ENCODE measurements at regions not wholly inside any gene's neighbourhood (a gene's known extent, or its start where the extent isn't known, plus 50 kb on each side); places are given as distances from the start of the nearest gene placed in this dataset.
"Not testable (repeated sequence)": the region's sequence is repeated elsewhere in the genome, so short reads cannot be mapped to it uniquely, and the experiment has no call there.

DNA sequence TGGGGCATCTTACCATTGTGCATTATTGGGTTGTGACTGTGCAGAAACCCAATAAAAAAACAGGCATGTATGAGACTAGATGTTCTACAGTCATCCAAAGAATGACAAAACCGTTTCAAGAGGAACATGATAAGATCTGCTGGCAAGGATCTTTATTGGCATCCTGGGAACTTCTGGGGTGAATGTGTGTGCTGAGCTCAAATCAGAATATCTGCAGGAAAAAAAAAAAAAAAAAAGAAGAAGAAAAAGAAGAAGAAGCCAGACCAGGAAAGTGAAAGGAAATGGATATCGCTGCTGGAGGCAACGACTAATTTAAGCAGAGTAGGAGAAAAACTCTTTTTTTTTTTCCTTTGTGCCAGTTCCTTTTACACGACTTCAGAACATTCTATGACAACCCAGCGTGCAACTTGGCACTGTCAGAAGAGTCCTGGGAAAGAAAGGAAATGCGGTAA is 484.2 kb upstream of the BOD1L1 start:
- DNase-seq (ENCODE audit: low read depth), result no peak

DNA sequence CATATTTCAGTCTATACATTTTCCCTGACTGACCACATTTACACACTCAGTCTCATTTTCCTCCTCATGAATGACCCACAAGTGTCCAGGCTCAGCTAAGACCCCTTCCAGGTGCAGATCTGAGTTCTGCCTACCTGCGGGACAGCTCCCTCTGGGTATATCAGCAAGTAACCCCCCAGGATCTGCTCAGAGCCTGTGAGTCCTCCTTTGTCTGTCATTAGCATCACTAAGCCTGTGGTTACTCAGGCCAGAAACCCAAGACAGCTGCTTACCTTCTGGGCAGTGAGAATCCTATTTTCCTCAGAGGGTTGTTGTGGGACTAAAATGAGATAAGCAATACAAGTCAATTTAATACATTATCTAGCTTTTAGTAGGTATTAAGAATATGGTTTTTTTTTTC is 487.6 kb upstream of the BOD1L1 start:
- no peak for DNase-seq (ENCODE audit: low read depth)

DNA sequence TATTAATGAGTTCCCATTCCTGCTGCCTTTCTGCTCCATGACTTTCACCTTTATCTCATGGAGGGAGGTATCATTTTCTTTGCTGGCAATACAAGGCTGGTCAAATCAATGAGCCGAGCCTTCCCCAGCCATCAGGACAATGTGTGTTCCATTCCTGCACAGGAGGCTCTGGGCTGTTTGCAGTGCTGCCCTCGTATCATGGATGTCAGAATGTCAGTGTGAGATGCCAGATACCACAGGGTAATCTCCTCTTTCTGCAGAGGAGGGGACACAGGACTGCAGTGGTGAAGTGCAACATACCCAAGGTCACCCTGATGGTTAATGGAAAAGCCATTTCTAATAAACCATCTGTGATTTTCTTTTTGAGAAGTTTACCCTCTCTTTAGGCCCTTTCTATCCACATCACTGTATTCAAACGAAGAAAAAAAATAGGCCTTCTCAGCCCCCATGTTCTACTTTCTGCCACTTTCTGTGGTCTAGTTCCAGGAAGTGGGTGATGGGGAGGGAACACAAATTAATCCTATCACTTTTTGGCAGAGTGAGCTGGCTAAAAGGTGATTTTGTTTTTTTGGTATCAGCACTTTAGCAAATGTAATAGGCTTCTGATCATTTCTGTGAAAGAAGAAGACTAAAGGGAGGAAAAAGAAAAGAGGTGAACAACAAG is 490.2 kb upstream of the BOD1L1 start:
- DNase-seq (ENCODE audit: low read depth), result no peak

DNA sequence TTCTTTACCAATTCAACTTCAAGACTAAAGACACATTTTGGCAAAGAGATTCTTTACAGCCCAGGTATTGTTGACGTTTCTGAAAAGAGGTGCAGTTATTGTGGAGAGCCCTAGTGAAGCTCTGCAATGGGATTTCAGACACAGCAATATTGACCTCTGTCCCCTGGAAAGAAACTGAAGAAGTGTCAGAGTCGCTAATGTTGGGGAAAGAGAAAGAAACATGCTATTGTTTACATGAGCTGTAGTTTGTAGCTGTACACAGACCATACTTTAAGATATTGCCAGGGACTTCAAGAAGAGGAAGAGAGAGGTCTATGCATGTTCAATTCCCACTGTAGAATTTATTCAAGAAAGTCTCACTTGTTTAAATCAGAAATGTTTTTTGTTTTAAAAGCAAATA is 497.3 kb upstream of the BOD1L1 start:
- DNase-seq (ENCODE audit: low read depth), result no peak

DNA sequence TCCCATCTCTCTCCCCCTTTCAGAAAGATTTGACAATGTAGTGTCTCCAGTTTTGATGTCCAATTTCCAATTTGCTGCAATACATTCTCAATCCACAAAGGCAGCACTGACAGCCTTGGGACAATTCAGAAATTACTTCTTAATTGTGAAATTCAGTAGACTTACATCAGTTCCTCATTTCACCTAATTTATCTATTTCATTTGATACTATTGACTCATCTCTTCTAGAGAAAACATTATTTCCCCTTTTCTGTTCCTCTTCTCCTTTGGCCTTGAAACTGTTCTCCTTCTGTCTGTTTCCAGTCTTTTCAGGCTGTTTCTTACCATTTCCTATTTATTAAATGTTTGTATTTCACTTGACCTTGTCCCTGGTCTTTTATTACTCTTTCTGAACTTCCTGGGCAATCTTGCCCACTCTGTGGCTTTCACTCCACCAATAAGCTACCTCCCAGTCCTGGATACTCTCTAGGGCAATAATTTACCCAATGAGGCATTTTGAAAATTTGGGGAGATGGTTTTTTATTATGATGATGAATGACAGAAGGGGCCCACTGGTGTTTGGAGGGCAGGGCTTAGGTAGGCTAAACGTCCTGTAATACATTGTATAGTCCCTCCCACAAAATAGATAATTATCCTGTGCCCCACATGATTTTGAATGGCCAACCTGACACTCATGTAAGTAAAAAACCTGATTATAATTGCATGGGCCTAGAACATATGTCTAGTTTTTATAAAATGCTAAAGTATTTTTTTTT is 498.0 kb upstream of the BOD1L1 start:
- DNase-seq (ENCODE audit: low read depth), result no peak

DNA sequence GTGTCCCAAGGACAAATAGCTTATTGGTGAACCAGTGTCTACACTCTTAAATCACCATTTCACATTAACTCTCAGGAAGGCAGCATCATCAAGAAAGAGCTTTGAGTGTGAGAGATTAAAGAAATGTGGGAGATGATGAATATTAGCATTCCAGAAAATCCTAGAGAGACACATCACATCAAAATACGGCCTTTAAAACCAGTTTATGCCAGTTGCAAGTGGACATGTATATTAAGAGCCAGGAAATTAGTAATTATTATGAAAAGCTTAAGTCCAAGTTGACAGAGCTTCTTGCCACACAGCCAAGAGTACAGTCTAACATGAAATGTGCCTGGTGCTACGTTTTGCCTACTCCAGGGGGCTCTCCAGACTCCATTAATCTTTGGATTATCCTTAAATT is 503.0 kb upstream of the BOD1L1 start:
- no peak for DNase-seq (ENCODE audit: low read depth)

DNA sequence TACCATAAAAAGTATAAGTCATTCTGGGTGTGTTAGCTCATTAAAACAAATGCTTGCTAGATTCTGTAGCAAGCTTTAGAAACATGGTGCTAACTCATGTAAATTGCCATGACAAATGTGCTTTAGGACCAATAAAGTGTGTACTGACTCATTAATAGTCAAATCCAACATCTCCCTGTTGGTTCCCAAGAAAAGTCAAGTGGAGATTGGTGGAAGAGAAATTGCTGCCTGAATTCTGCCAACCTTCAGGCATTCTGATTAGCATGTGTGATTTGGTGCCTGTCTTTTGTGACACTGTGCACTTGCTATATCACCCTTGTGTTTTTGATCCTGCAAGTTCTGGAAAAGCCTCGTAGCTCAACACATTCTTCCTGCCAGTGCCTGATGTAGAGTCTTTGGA is 503.8 kb upstream of the BOD1L1 start:
- DNase-seq (ENCODE audit: low read depth), result no peak

DNA sequence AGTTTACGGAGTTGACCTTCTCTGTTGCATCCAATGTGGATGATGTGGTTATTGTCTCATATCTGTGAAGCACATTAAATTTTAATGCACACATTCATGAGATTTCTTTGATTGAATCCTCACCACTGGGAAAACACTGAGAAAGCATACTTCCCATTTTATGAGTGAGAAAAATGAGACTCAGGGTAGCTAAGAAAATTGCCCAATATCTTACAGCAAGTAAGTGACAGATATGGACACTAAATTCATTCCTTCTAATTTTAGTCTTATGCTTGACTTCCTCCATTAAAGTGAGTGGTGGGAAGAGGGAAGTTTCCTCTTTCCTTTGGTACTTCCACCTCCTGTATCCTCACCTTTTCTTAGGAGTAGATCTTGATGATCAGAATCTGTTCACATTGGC is 504.8 kb upstream of the BOD1L1 start:
- DNase-seq (ENCODE audit: low read depth), result no peak

DNA sequence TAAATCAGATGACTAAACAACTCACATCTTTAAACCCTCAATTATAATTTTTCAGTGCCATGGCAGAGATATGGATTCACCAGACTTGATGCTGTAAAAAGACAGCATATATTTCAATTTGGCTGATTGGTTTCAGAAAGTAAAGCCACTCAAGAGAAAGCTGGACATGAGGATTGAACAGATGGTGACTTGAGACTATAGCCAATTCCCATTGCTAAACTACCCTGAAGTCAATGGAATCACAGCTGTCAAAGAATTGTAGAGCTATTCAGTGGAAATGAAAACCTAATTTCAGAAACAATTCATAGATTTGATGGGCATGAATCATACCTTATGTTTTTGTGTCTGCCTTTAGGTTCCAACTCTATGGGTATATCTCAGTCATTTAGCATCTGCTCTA is 510.6 kb upstream of the BOD1L1 start:
- no peak for DNase-seq (ENCODE audit: low read depth)

DNA sequence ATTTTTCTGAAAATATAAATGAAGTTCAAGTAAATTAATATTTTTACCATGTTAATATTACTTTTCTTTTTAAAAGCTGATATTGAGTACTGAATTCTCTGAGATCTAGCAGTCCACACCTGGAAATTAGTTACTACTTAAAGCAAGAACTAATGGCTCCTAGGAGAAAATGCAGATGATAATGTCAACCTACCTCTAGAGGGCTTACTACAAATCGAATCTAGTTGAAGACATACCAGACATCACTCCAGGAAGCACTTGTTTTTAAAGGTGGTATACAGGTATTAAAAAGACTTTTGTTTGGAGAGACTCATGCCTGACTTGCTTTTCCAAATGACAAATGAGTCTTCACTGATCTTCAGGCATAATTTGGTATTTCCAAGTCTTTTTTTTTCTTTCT is 516.4 kb upstream of the BOD1L1 start:
- DNase-seq (ENCODE audit: low read depth), result no peak

DNA sequence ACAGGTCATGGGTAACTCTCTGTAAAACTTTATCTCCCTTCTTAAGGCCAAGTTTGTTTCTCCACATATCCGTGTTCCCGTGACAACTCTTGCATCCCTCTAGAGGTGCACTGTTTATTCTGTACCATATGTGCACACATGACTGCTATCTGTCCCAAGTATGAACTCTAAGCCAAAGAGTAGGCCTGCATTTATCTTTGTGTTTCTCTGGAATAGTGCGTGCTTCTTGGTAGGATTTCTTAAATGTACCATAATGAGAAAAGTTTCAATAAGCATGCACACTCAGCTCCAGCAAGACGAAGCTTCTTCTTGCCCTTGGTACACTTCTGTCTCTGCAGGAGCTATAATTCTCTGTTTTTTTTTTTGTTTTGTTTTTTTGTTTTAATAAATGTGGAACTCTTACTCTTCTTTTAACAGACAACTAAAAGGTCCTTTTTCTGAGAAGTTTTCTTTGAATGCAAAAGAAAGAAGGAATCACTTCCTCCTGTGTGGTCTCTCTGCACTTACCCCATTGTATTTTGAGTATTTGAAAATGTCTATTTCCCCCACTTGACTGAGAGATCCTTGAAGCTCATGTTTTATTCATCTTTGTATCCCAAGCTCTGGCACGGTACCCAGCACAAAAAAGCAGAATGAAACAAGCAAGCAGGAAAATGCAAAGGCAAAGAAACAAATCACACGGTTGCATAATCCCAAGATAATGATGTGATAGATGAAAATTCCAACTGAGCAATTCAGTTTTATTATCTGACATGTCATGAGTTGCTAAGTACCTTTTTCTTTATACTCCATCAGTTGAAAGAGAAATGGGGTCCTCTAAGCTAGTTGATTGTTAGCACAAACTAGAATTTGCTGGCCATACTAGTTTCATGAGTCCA is 521.9 kb upstream of the BOD1L1 start:
- no peak for DNase-seq (ENCODE audit: low read depth)

DNA sequence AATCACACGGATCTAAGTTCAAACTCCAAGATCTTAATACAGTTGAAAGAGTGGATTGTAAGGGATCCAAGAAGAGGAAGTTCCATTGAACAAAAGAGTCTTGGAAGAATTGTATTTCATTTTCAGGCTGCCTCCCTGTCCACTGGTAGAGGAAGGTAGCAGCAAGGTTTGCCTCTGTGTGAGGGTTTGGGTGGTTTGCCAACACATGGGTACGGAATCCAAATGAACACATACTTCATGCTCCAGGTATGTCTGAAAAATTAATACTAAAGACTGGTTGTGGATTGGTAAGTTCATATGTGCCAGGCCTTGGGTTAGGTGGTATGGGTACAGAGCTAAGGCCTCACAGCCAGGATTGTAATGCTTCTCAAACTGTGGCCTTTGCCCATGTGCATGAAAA is 523.6 kb upstream of the BOD1L1 start:
- no peak for DNase-seq (ENCODE audit: low read depth)

DNA sequence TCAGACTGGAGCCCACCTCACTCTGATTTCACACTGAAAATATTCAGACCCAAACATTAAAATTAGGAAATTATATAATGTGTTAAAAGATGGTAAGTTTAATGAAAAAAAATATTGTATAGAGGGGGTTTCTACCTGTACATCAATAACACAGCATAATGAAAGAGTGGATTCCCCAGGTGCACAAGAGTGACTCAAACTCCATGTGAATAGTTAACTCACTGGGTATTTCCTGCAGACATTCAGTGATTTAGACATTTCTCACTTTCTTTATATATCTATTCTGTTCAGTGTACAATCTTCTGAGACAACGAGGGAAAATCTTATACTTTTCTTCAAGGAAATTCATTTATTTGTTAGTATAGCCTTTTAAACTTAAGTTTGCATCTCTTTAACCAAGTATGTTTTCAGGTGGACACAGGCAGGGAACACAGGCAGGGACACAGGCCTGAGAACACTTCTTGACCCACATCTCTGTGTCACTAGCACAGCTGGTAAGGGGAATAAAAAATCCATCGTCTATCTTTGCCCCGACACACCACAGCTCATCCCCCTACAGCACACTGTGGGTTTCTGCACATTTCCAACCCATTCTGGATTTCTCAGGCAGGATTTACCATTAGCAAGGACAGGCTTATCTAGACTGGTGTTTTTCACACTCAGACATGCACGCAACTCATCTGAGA is 525.5 kb upstream of the BOD1L1 start:
- DNase-seq (ENCODE audit: low read depth), result no peak

DNA sequence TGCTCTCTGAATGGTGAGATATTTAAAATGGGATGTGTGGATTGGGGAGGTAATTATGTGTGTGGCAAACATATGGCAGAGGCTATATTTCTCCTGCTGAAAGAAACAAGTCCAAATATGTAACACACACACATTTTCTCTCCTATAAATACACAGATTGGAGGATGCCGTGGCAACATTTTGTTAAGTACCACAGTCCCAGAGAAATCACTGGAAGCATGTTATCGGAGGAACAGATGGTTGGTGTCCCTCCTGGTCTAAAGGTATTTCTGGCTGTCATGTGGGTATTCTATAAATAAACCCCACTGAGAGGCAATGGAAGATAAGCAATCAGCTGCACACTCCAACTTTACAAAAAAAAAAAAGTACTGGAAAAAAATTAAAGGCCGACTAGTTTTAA is 528.3 kb upstream of the BOD1L1 start:
- DNase-seq (ENCODE audit: low read depth), result no peak

DNA sequence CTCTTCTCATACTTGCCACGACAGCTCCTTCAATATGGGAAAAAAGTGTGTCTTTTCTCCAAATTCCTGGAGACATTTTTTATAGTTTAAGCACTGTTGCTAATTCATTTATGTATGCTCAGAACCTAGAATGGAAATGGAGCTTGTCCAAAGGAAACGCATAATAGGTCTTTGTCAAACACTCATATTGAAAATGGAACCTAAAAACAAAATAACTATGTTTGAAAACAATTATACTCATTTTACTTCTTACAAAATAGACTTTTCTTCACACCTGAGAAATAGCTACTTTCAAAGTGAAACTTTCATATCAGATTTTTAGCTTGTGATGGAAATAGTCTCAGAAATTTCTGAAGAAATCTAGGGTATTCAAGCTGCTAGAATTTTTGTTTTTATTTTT is 529.7 kb upstream of the BOD1L1 start:
- no peak for DNase-seq (ENCODE audit: low read depth)

DNA sequence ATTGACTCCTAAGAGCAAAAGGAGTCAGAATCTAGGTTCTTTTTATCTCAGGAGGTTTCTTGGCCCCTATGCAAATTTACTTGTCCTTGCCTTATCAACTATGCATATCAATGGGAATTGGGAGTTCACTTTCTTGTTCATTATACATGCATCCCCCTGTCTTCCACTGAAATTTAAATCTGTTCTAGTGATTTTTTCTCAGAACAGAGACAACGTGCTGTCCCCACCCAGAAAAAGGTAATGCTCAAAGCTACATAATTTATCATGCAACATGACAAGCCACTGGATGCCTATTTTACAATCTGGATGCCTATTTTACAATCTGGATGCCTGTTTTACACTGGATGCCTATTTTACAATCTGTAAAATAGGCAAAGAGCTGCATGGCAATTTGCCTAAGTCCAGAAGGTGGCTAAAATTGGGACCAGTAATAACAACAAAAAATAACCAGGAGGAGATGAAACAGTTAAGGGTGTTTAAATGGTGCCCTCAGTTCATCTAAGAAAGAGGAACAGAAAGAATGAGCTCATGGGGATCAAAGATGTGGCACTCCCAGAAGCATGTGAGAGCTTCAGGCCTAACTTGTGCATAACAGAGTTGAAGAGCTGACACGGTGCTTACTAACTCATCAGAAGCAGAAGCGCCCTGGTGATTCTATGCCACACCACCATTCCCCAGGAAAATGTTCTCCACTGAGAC is 537.8 kb upstream of the BOD1L1 start:
- no peak for DNase-seq (ENCODE audit: low read depth)

DNA sequence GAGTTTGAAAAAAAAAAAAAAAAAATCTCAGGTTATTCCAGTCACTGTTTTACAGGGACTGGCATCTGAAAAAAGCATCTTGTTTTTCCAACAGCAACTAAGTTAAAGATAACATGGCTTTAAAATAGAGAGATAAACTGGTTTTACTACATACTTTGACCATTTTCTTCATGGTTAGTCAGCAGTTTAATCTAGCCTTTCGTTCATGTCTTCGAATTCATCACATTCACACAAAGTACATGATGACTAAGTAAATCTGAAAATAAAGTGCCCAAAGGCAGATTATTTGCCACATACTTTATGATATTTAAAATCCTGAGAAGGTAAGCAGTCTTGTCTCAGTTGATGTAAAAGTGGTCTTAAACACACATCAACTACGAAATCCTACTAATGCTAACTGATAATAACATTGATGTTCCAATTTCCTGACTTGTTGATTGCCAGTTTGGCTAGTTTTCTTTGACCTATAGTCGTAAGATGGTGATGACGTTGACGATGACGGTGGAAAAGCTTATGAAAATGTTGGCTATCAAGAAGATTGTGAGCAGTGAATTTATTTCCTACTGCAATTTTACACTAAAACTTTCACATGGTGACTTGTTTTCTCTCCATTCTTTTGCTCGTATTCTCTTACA is 540.5 kb upstream of the BOD1L1 start:
- DNase-seq (ENCODE audit: low read depth), result no peak

DNA sequence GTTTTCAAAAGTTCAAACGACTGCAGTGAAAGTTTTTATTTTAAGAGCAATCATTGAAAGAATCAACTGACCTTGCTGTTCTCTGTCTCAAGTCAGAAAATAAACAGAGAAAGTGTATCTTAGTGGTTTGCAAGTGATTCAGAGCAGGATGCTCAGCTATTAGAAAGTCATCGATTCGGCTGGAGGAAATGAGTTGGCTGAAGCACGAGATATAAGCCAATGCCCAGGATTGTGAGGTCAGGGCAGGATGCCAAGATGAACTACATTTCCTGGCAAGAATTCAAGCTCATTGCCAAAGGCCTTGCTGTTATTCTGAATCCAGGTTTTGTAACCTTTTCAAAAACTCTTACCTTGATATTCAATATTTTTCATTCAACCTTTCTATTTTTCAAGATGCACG is 541.4 kb upstream of the BOD1L1 start:
- no peak for DNase-seq (ENCODE audit: low read depth)

DNA sequence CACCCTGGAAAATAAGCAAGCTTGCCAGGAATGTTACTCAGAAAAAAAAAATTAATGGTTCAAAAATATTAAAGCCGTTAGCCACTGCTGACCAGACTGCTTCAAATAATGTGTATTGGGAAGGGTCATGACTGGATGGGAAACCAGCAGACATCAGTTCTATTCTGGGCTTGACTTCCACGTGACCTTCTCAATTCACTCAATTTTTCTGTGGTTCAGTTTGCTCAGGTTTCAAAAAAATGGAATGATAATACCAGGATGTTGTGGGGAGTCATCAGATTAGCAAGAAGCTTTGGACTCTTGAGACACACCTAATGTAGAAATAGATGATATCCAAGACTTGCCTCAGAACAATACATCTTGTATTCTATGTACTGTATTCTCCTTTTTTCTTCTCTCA is 541.9 kb upstream of the BOD1L1 start:
- DNase-seq (ENCODE audit: low read depth), result no peak

DNA sequence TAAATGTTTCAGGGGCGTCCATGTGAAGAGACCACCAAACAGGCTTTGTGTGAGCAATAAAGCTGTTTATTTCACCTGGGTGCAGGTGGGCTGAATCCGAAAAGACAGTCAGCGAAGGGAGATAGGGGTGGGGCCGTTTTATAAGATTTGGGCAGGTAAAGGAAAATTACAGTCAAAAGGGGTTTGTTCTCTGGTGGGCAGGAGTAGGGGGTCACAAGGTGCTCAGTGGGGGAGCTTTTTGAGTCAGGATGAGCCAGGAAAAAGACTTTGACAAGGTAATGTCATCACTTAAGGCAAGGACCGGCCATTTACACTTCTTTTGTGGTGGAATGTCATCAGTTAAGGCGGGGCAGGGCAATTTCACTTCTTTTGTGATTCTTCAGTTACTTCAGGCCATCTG is 542.4 kb upstream of the BOD1L1 start:
- not testable (repeated sequence) for DNase-seq (ENCODE audit: low read depth)

DNA sequence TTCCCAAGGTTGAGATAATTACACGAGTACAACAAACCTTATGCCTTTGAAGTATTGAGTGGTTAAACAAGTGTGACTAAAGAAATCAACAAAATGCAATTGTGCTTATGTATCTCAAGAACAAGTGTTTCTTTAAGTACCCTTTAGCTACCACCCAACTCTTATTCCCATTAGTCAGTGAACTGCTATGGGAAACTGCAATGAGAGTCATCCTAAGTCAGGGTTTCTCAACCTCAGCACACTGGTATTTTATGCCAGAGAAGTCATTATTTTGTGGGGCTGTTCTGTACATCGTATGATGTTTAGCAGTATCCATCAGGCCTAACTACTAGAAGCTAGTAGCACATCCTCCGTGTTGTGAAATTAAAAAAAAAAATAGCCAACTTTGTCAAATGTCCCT is 549.1 kb upstream of the BOD1L1 start:
- DNase-seq (ENCODE audit: low read depth), result no peak

Data from activated T-cell treated with anti-CD3 and anti-CD28 coated beads for 1 hour (primary cell).